WTC11 (cell line): ENCODE measurements at regions not wholly inside any gene's neighbourhood (a gene's known extent, or its start where the extent isn't known, plus 50 kb on each side); places are given as distances from the start of the nearest gene placed in this dataset.

Experiments used
- ATAC-seq: fragments of 200-7000 bp; cut with Tn5 transposase; 2 replicates; pipeline ENCODE4 v1.10.0; 2021; ENCODE audit warnings: mild to moderate bottlenecking, moderate library complexity
- CTCF ChIA-PET: fragments of 300-600 bp; sonication (Branson Sonifier 250); formaldehyde crosslinking; loops from one replicate; lab custom pipeline; 2021; ENCODE audit warnings: antibody characterized with exemption; lab: Charles Lee
- POLR2A ChIA-PET: fragments of 350-600 bp; sonication (Branson Sonifier 250); formaldehyde crosslinking; loops from one replicate; lab custom pipeline; 2021; ENCODE audit warnings: antibody characterized with exemption; lab: Charles Lee
- DNase-seq: peaks from one replicate; pipeline ENCODE4 v3.0.0; 2021; ENCODE audit warnings: low spot score
- H3K27ac Mint-ChIP-seq: 2 replicates; pipeline ENCODE4 v1.8.0; 2021; ENCODE audit warnings: mixed read lengths
- H3K27me3 Mint-ChIP-seq: 2 replicates; pipeline ENCODE4 v1.8.0; 2021; ENCODE audit warnings: low read depth, mild to moderate bottlenecking, moderate library complexity, mixed read lengths
- H3K36me3 Mint-ChIP-seq: 2 replicates; pipeline ENCODE4 v1.8.0; 2021; ENCODE audit warnings: mixed read lengths
- H3K4me1 Mint-ChIP-seq: 2 replicates; pipeline ENCODE4 v1.8.0; 2022; ENCODE audit warnings: mixed read lengths
- H3K4me3 Mint-ChIP-seq: 2 replicates; pipeline ENCODE4 v1.8.0; 2021; ENCODE audit warnings: mild to moderate bottlenecking, moderate library complexity, mixed read lengths
- H3K9me3 Mint-ChIP-seq: 2 replicates; pipeline ENCODE4 v1.8.0; 2021; ENCODE audit warnings: mixed read lengths
- ATF1 ChIP-seq: sonication (generic); formaldehyde crosslinking; IDR thresholded peaks from 2 replicates; pipeline ENCODE4 v1.8.1; 2023; ENCODE audit warnings: mild to moderate bottlenecking, moderate library complexity, missing genetic modification reagents
- EMX1 ChIP-seq: fragments of 250-450 bp; sonication (Bioruptor Pico); IDR thresholded peaks from 2 replicates; pipeline ENCODE4 v1.8.0; 2021; ENCODE audit warnings: mild to moderate bottlenecking
- ESRRA ChIP-seq: sonication (generic); formaldehyde crosslinking; IDR thresholded peaks from 2 replicates; pipeline ENCODE4 v1.8.1; 2022; ENCODE audit warnings: mild to moderate bottlenecking, missing genetic modification reagents, borderline replicate concordance
- FOXP1 ChIP-seq: sonication (generic); formaldehyde crosslinking; IDR thresholded peaks from 2 replicates; pipeline ENCODE4 v1.8.0; 2022; ENCODE audit warnings: missing genetic modification reagents, mild to moderate bottlenecking, moderate library complexity, borderline replicate concordance
- GTF2I ChIP-seq: fragments of 250-450 bp; sonication (Bioruptor Pico); conservative IDR thresholded peaks from 2 replicates; pipeline ENCODE4 v1.4.0; 2021; ENCODE audit warnings: mild to moderate bottlenecking
- JAZF1 ChIP-seq: fragments of 250-450 bp; sonication (Bioruptor Pico); IDR thresholded peaks from 2 replicates; pipeline ENCODE4 v1.9.0; 2021; ENCODE audit warnings: moderate library complexity, mild to moderate bottlenecking, inconsistent platforms
- NFATC4 ChIP-seq: fragments of 250-450 bp; sonication (Bioruptor Pico); IDR thresholded peaks from 2 replicates; pipeline ENCODE4 v1.9.0; 2021; ENCODE audit warnings: mild to moderate bottlenecking
- SMAD3 ChIP-seq: sonication (generic); formaldehyde crosslinking; IDR thresholded peaks from 2 replicates; pipeline ENCODE4 v1.8.0; 2022; ENCODE audit warnings: missing genetic modification reagents, mild to moderate bottlenecking, borderline replicate concordance
- ZBTB21 ChIP-seq: sonication (generic); formaldehyde crosslinking; IDR thresholded peaks from 2 replicates; pipeline ENCODE4 v1.8.1; 2023; ENCODE audit warnings: mild to moderate bottlenecking, missing genetic modification reagents, borderline replicate concordance
- ZNF263 ChIP-seq: sonication (generic); formaldehyde crosslinking; IDR thresholded peaks from 2 replicates; pipeline ENCODE4 v1.8.1; 2022; ENCODE audit warnings: low read depth, mild to moderate bottlenecking, moderate library complexity, missing genetic modification reagents
- ZNF671 ChIP-seq: fragments of 250-450 bp; sonication (Bioruptor Pico); IDR thresholded peaks from 2 replicates; pipeline ENCODE4 v1.8.0; 2021; ENCODE audit warnings: mild to moderate bottlenecking
- TF ChIP-seq, protein P1 (sequence below): fragments of 250-450 bp; sonication (Bioruptor Pico); IDR thresholded peaks from 2 replicates; pipeline ENCODE4 v1.9.0; 2021; ENCODE audit warnings: mild to moderate bottlenecking
- TF ChIP-seq, protein P2 (sequence below): sonication (generic); formaldehyde crosslinking; IDR thresholded peaks from 2 replicates; pipeline ENCODE4 v1.8.1; 2023; ENCODE audit warnings: mild to moderate bottlenecking, moderate library complexity, missing genetic modification reagents
- TF ChIP-seq, protein P3 (sequence below): sonication (generic); formaldehyde crosslinking; IDR thresholded peaks from 2 replicates; pipeline ENCODE4 v1.8.1; 2023; ENCODE audit warnings: mild to moderate bottlenecking, missing genetic modification reagents, moderate library complexity
- TF ChIP-seq, protein P4 (sequence below): fragments of 250-450 bp; sonication (Bioruptor Pico); IDR thresholded peaks from 2 replicates; pipeline ENCODE4 v1.9.0; 2021; ENCODE audit warnings: mild to moderate bottlenecking, borderline replicate concordance
- TF ChIP-seq, protein P5 (sequence below): fragments of 250-450 bp; sonication (Bioruptor Pico); IDR thresholded peaks from 2 replicates; pipeline ENCODE4 v2.1.2; 2022; ENCODE audit warnings: mild to moderate bottlenecking, moderate library complexity
- TF ChIP-seq, protein P6 (sequence below): sonication (generic); formaldehyde crosslinking; IDR thresholded peaks from 2 replicates; pipeline ENCODE4 v1.8.0; 2022; ENCODE audit warnings: mild to moderate bottlenecking, missing genetic modification reagents
- TF ChIP-seq, protein P7 (sequence below): sonication (generic); formaldehyde crosslinking; IDR thresholded peaks from 2 replicates; pipeline ENCODE4 v1.8.1; 2023; ENCODE audit warnings: mild to moderate bottlenecking, missing genetic modification reagents, borderline replicate concordance
- TF ChIP-seq, protein P8 (sequence below): sonication (generic); formaldehyde crosslinking; IDR thresholded peaks from 2 replicates; pipeline ENCODE4 v1.8.0; 2022; ENCODE audit warnings: mild to moderate bottlenecking, missing genetic modification reagents

DNA sequence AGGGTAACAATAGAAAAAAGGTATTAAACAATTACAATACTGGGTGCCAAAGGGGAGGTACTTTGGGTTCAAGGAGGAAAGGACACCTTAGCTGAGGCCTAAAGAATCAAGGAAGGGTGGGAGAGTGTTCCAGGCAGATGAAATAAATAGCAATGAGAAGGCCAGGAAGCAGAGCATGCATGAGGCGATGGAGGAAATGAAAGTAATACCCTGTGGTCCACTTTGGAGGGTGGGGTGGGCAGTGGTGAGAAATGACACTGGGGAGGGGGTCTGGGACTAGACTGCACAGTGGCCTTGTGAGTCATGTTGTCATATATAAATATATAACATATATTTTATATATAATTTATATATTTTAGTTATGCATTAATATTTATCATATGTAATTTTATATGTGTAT is 55.9 kb downstream of the BHLHE40 start:
- ATAC-seq (no peak), DNase-seq (no peak)
- Mint-ChIP-seq H3K27ac (no peak overlapping the region), H3K27me3 (no peaks in the 10 kb centered on the region), H3K9me3 (no peaks in the 10 kb centered on the region), H3K36me3 (no peaks in the 10 kb centered on the region), H3K4me1 (no peaks in the 10 kb centered on the region; the same call in 1 of the 2 replicates), H3K4me3 (no peak overlapping the region)
- TF ChIP-seq, protein P1, sequence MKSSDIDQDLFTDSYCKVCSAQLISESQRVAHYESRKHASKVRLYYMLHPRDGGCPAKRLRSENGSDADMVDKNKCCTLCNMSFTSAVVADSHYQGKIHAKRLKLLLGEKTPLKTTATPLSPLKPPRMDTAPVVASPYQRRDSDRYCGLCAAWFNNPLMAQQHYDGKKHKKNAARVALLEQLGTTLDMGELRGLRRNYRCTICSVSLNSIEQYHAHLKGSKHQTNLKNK, result no peak
- TF ChIP-seq EMX1 (no peak), ZNF671 (CRISPR knock-in tag) (no peak), JAZF1 (CRISPR knock-in tag) (no peak), ZNF263 (CRISPR knock-in tag) (no peak), FOXP1 (no peak), NFATC4 (no peak), ZBTB21 (CRISPR knock-in tag) (no peak), SMAD3 (CRISPR knock-in tag) (no peak), ATF1 (CRISPR knock-in tag) (no peak), ESRRA (CRISPR knock-in tag) (no peak), GTF2I (CRISPR knock-in tag) (no peak)
- TF ChIP-seq, protein P2, sequence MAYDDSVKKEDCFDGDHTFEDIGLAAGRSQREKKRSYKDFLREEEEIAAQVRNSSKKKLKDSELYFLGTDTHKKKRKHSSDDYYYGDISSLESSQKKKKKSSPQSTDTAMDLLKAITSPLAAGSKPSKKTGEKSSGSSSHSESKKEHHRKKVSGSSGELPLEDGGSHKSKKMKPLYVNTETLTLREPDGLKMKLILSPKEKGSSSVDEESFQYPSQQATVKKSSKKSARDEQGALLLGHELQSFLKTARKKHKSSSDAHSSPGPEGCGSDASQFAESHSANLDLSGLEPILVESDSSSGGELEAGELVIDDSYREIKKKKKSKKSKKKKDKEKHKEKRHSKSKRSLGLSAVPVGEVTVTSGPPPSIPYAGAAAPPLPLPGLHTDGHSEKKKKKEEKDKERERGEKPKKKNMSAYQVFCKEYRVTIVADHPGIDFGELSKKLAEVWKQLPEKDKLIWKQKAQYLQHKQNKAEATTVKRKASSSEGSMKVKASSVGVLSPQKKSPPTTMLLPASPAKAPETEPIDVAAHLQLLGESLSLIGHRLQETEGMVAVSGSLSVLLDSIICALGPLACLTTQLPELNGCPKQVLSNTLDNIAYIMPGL (CRISPR knock-in tag), result no peak
- TF ChIP-seq, protein P3, sequence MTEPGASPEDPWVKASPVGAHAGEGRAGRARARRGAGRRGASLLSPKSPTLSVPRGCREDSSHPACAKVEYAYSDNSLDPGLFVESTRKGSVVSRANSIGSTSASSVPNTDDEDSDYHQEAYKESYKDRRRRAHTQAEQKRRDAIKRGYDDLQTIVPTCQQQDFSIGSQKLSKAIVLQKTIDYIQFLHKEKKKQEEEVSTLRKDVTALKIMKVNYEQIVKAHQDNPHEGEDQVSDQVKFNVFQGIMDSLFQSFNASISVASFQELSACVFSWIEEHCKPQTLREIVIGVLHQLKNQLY (CRISPR knock-in tag), result no peak
- TF ChIP-seq, protein P4, sequence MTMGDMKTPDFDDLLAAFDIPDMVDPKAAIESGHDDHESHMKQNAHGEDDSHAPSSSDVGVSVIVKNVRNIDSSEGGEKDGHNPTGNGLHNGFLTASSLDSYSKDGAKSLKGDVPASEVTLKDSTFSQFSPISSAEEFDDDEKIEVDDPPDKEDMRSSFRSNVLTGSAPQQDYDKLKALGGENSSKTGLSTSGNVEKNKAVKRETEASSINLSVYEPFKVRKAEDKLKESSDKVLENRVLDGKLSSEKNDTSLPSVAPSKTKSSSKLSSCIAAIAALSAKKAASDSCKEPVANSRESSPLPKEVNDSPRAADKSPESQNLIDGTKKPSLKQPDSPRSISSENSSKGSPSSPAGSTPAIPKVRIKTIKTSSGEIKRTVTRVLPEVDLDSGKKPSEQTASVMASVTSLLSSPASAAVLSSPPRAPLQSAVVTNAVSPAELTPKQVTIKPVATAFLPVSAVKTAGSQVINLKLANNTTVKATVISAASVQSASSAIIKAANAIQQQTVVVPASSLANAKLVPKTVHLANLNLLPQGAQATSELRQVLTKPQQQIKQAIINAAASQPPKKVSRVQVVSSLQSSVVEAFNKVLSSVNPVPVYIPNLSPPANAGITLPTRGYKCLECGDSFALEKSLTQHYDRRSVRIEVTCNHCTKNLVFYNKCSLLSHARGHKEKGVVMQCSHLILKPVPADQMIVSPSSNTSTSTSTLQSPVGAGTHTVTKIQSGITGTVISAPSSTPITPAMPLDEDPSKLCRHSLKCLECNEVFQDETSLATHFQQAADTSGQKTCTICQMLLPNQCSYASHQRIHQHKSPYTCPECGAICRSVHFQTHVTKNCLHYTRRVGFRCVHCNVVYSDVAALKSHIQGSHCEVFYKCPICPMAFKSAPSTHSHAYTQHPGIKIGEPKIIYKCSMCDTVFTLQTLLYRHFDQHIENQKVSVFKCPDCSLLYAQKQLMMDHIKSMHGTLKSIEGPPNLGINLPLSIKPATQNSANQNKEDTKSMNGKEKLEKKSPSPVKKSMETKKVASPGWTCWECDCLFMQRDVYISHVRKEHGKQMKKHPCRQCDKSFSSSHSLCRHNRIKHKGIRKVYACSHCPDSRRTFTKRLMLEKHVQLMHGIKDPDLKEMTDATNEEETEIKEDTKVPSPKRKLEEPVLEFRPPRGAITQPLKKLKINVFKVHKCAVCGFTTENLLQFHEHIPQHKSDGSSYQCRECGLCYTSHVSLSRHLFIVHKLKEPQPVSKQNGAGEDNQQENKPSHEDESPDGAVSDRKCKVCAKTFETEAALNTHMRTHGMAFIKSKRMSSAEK (CRISPR knock-in tag), result no peak
- TF ChIP-seq, protein P5, sequence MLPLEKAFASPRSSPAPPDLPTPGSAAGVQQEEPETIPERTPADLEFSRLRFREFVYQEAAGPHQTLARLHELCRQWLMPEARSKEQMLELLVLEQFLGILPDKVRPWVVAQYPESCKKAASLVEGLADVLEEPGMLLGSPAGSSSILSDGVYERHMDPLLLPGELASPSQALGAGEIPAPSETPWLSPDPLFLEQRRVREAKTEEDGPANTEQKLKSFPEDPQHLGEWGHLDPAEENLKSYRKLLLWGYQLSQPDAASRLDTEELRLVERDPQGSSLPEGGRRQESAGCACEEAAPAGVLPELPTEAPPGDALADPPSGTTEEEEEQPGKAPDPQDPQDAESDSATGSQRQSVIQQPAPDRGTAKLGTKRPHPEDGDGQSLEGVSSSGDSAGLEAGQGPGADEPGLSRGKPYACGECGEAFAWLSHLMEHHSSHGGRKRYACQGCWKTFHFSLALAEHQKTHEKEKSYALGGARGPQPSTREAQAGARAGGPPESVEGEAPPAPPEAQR (CRISPR knock-in tag), result no peak
- TF ChIP-seq, protein P6, sequence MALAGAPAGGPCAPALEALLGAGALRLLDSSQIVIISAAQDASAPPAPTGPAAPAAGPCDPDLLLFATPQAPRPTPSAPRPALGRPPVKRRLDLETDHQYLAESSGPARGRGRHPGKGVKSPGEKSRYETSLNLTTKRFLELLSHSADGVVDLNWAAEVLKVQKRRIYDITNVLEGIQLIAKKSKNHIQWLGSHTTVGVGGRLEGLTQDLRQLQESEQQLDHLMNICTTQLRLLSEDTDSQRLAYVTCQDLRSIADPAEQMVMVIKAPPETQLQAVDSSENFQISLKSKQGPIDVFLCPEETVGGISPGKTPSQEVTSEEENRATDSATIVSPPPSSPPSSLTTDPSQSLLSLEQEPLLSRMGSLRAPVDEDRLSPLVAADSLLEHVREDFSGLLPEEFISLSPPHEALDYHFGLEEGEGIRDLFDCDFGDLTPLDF (CRISPR knock-in tag), result no peak
- TF ChIP-seq, protein P7, sequence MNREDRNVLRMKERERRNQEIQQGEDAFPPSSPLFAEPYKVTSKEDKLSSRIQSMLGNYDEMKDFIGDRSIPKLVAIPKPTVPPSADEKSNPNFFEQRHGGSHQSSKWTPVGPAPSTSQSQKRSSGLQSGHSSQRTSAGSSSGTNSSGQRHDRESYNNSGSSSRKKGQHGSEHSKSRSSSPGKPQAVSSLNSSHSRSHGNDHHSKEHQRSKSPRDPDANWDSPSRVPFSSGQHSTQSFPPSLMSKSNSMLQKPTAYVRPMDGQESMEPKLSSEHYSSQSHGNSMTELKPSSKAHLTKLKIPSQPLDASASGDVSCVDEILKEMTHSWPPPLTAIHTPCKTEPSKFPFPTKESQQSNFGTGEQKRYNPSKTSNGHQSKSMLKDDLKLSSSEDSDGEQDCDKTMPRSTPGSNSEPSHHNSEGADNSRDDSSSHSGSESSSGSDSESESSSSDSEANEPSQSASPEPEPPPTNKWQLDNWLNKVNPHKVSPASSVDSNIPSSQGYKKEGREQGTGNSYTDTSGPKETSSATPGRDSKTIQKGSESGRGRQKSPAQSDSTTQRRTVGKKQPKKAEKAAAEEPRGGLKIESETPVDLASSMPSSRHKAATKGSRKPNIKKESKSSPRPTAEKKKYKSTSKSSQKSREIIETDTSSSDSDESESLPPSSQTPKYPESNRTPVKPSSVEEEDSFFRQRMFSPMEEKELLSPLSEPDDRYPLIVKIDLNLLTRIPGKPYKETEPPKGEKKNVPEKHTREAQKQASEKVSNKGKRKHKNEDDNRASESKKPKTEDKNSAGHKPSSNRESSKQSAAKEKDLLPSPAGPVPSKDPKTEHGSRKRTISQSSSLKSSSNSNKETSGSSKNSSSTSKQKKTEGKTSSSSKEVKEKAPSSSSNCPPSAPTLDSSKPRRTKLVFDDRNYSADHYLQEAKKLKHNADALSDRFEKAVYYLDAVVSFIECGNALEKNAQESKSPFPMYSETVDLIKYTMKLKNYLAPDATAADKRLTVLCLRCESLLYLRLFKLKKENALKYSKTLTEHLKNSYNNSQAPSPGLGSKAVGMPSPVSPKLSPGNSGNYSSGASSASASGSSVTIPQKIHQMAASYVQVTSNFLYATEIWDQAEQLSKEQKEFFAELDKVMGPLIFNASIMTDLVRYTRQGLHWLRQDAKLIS (CRISPR knock-in tag), result no peak
- TF ChIP-seq, protein P8, sequence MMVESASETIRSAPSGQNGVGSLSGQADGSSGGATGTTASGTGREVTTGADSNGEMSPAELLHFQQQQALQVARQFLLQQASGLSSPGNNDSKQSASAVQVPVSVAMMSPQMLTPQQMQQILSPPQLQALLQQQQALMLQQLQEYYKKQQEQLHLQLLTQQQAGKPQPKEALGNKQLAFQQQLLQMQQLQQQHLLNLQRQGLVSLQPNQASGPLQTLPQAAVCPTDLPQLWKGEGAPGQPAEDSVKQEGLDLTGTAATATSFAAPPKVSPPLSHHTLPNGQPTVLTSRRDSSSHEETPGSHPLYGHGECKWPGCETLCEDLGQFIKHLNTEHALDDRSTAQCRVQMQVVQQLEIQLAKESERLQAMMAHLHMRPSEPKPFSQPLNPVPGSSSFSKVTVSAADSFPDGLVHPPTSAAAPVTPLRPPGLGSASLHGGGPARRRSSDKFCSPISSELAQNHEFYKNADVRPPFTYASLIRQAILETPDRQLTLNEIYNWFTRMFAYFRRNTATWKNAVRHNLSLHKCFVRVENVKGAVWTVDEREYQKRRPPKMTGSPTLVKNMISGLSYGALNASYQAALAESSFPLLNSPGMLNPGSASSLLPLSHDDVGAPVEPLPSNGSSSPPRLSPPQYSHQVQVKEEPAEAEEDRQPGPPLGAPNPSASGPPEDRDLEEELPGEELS (CRISPR knock-in tag), result no peak
- POLR2A ChIA-PET, result no interaction called here
- CTCF ChIA-PET, result no interaction called here
